HEK293T (cell line): ENCODE measurements at regions not wholly inside any gene's neighbourhood (a gene's known extent, or its start where the extent isn't known, plus 50 kb on each side); places are given as distances from the start of the nearest gene placed in this dataset.
"Not testable (repeated sequence)": the region's sequence is repeated elsewhere in the genome, so short reads cannot be mapped to it uniquely, and the experiment has no call there.

Experiments
- CTCF ChIA-PET: fragments of 350-600 bp; formaldehyde crosslinking; extraction: SDS; loops from one replicate; lab custom pipeline; 2021; ENCODE audit warnings: antibody characterized with exemption, inconsistent platforms; lab: Yijun Ruan, JAX
- POLR2A ChIA-PET: fragments of 350-600 bp; formaldehyde crosslinking; extraction: SDS; loops from one replicate; lab custom pipeline; 2020; ENCODE audit warnings: antibody characterized with exemption, inconsistent platforms; lab: Yijun Ruan, JAX
- DNase-seq: peaks from one replicate; pipeline ENCODE4 v3.0.0; 2012; ENCODE audit warnings: mixed read lengths; ENCODE audit errors: extremely low spot score
- ARNT ChIP-seq: fragments of 450-650 bp; IDR thresholded peaks from 2 replicates; pipeline ENCODE4 v1.6.1; 2017; ENCODE audit warnings: mild to moderate bottlenecking
- BHLHE40 ChIP-seq: fragments of 450-650 bp; IDR thresholded peaks from 2 replicates; pipeline ENCODE4 v1.6.1; 2016; ENCODE audit warnings: mild to moderate bottlenecking, moderate library complexity, borderline replicate concordance
- CTBP1 ChIP-seq: fragments of 450-650 bp; IDR thresholded peaks from 2 replicates; pipeline ENCODE4 v1.6.1; 2016; ENCODE audit warnings: borderline replicate concordance
- ELF4 ChIP-seq: fragments of 450-650 bp; IDR thresholded peaks from 2 replicates; pipeline ENCODE4 v1.6.1; 2017; ENCODE audit warnings: antibody characterized with exemption
- FOXA1 ChIP-seq: fragments of 450-650 bp; IDR thresholded peaks from 2 replicates; pipeline ENCODE4 v1.6.1; 2016; ENCODE audit warnings: mild to moderate bottlenecking
- FOXK2 ChIP-seq: fragments of 450-650 bp; IDR thresholded peaks from 2 replicates; pipeline ENCODE4 v1.6.1; 2016; ENCODE audit warnings: mild to moderate bottlenecking
- FOXM1 ChIP-seq: fragments of 450-650 bp; IDR thresholded peaks from 2 replicates; pipeline ENCODE4 v1.6.1; 2017; ENCODE audit warnings: mild to moderate bottlenecking, borderline replicate concordance
- HDGF ChIP-seq: fragments of 450-650 bp; IDR thresholded peaks from 2 replicates; pipeline ENCODE4 v1.6.1; 2017; ENCODE audit warnings: antibody characterized with exemption, borderline replicate concordance
- L3MBTL2 ChIP-seq: fragments of 450-650 bp; conservative IDR thresholded peaks from 2 replicates; pipeline ENCODE4 v1.6.1; 2016; ENCODE audit warnings: mild to moderate bottlenecking
- LEF1 ChIP-seq: fragments of 450-650 bp; IDR thresholded peaks from 2 replicates; pipeline ENCODE4 v1.6.1; 2017; ENCODE audit warnings: mild to moderate bottlenecking, borderline replicate concordance
- NFRKB ChIP-seq: fragments of 450-650 bp; IDR thresholded peaks from 2 replicates; pipeline ENCODE4 v1.6.1; 2016; ENCODE audit warnings: mild to moderate bottlenecking, moderate library complexity
- SP1 ChIP-seq: fragments of 450-650 bp; IDR thresholded peaks from 2 replicates; pipeline ENCODE4 v1.6.1; 2017
- SUZ12 ChIP-seq: fragments of 450-650 bp; IDR thresholded peaks from 2 replicates; pipeline ENCODE4 v1.6.1; 2016; ENCODE audit warnings: mild to moderate bottlenecking
- TARDBP ChIP-seq: fragments of 450-650 bp; IDR thresholded peaks from 2 replicates; pipeline ENCODE4 v1.6.1; 2016
- ZNF384 ChIP-seq: fragments of 450-650 bp; IDR thresholded peaks from 2 replicates; pipeline ENCODE4 v1.6.1; 2016
- TF ChIP-seq, protein P1 (sequence below): fragments of 450-650 bp; IDR thresholded peaks from 2 replicates; pipeline ENCODE4 v1.6.1; 2016

DNA sequence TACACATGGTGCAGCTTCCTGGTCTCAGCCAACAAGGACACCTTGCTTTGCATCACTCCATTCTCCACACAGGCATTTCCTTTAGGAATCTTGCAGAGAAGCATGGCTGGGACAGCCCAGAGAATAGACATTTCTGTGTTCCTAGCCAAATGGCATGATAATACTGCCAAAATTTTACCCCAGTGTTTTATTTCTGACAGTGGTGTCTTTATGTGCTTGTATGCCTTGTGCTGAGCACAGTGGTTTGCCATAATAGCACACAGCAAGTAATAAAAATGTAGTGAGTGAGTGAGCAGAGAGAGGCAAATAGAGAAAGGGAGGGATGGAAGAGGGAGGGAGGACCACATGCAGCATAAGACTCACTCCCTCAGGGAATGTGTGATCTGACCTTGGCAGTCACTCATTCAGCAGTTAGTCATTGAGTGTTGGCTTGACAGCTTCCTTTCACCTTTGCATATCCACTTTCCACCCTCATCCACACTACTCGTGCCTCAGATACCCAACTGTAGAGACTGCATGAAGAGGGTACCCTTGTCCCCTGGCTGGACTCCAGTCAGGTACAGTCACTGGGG lies 212.8 kb upstream of the CCDC196 start:
- CTCF ChIA-PET: interaction anchor here (0.6 kb wide), 1 partner anchor 1361 kb away, joined by 5 read pairs; no protein-coding TSS in a partner anchor
- TF ChIP-seq HDGF (no peak), FOXK2 (no peak), CTBP1 (no peak), LEF1 (no peak), L3MBTL2 (no peak)
- TF ChIP-seq, protein P1, sequence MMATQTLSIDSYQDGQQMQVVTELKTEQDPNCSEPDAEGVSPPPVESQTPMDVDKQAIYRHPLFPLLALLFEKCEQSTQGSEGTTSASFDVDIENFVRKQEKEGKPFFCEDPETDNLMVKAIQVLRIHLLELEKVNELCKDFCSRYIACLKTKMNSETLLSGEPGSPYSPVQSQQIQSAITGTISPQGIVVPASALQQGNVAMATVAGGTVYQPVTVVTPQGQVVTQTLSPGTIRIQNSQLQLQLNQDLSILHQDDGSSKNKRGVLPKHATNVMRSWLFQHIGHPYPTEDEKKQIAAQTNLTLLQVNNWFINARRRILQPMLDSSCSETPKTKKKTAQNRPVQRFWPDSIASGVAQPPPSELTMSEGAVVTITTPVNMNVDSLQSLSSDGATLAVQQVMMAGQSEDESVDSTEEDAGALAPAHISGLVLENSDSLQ: no peak
- no peak for DNase-seq
- POLR2A ChIA-PET: no interaction called here

GRCh38 chr14:66278418-66278817 lies 207.8 kb upstream of the CCDC196 start:
- DNase-seq, POLR2A ChIA-PET, CTCF ChIA-PET: not testable (repeated sequence)

GRCh38 chr14:66281036-66281776 lies 205.0 kb upstream of the CCDC196 start:
- DNase-seq: no peak
- CTCF ChIA-PET: no interaction called here
- TF ChIP-seq FOXM1 (no peak), SUZ12 (no peak), ELF4 (no peak), FOXA1 (no peak), ARNT (no peak), BHLHE40 (no peak), ZNF384 (no peak), FOXK2 (no peak), TARDBP (no peak), SP1 (no peak), CTBP1 (no peak), NFRKB (no peak), L3MBTL2 (no peak), HDGF (no peak), LEF1 (no peak)
- TF ChIP-seq, protein P1: no peak
- POLR2A ChIA-PET: no interaction called here

- ChIA-PET CTCF (no interaction called here), POLR2A (no interaction called here)
- TF ChIP-seq FOXM1 (no peak), BHLHE40 (no peak), L3MBTL2 (no peak), TARDBP (no peak), FOXK2 (no peak), LEF1 (no peak), NFRKB (no peak), ELF4 (no peak), SUZ12 (no peak), ZNF384 (no peak), FOXA1 (no peak), SP1 (no peak), HDGF (no peak)
- TF ChIP-seq, protein P1: no peak
- DNase-seq: no peak
Observed at GRCh38 chr14:66284346-66284745, 201.8 kb upstream of the CCDC196 start.

GRCh38 chr14:66288511-66288910 lies 197.7 kb upstream of the CCDC196 start:
- TF ChIP-seq L3MBTL2: no peak
- no peak for TF ChIP-seq TARDBP
- TF ChIP-seq NFRKB: no peak
- TF ChIP-seq ELF4: no peak
- TF ChIP-seq, protein P1: no peak
- no peak for TF ChIP-seq ZNF384
- no peak for TF ChIP-seq SUZ12
- TF ChIP-seq HDGF: no peak
- TF ChIP-seq BHLHE40: no peak
- no peak for DNase-seq
- CTCF ChIA-PET: no interaction called here
- POLR2A ChIA-PET: no interaction called here

DNA sequence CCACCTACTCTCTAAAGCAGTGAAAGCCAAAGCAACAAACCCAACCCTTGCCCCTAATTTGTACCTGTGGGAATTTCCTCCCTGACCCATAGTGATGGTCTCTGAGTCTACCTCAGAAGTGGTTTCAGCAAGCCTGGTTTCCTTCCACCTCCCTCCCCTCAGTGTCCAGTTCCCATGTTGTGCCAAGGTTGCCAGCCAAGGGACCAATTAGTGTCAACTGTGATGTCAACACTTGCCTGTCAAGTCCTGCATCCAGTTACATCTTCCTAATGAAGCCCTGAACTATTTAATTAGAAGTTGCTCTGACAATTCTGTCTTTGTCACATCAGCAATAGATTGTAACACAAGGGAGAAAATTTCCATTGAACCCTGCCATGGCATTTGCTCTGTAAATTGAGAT lies 194.4 kb upstream of the CCDC196 start:
- TF ChIP-seq LEF1 (no peak), SP1 (no peak), FOXK2 (no peak), HDGF (no peak), FOXM1 (no peak), BHLHE40 (no peak), CTBP1 (no peak), ARNT (no peak), L3MBTL2 (no peak), SUZ12 (no peak), ELF4 (no peak), NFRKB (no peak), TARDBP (no peak), FOXA1 (no peak), ZNF384 (no peak)
- TF ChIP-seq, protein P1: no peak
- DNase-seq: no peak
- ChIA-PET CTCF (no interaction called here), POLR2A (no interaction called here)
